ENCODE measurements at regions not wholly inside any gene's neighbourhood (a gene's known extent, or its start where the extent isn't known, plus 50 kb on each side); places are given as distances from the start of the nearest gene placed in this dataset.

- no peak for DNase-seq
Measured at GRCh38 chrX:140848800-140849199, 139.2 kb downstream of the LINC00632 start.

- DNase-seq = no peak
Measured at GRCh38 chrX:140860718-140861117, 141.7 kb upstream of the SPANXB1 start.

- no peak for DNase-seq
Measured at GRCh38 chrX:140866446-140866845, 135.9 kb upstream of the SPANXB1 start.

DNA sequence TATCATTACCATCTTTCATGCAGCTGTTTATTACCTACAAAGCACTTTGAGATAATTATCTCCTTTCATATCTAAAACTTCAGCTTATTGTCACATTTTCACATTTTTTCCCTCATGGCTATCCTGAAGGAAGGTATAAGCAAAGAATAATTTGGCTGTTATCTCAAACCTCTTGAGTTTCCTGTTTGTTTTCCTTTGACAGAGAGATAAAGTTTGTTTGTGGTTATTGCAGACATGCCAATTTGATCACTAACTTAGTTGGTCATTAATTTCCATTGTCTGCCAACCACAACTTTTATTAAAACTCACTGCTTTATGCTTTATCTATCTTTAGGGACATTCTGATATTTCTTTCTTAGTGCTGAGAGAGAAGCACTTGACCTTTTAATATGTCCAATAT lies 89.8 kb upstream of the SPANXB1 start:
- DNase-seq = no peak

GRCh38 chrX:140913802-140914501 lies 88.4 kb upstream of the SPANXB1 start:
- DNase-seq = no peak

- no peak for DNase-seq
Measured at GRCh38 chrX:140916872-140917271, 85.5 kb upstream of the SPANXB1 start.

- DNase-seq = no peak
Measured at GRCh38 chrX:140917354-140918115, 84.9 kb upstream of the SPANXB1 start.

- peak; percentile 30 for DNase-seq
Measured at GRCh38 chrX:140918398-140919038, 83.9 kb upstream of the SPANXB1 start.

DNA sequence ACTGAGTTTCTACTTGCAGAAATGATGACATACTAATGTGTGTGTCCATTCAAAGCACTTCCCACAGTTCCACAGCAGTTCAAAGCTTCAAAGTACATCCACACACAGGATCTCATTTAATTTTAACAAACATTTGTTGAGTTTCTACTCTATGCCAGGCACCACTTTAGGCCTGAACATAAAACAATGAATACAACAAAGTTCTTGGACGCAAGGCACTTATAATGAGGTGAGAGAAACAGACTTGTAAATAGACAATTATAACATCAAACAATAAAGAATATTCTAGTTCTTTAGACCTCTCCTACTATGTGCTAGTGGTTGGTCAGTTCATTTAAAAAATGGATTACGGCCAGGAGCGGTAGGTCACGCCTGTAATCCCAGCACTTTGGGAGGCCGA lies 82.0 kb upstream of the SPANXB1 start:
- DNase-seq = no peak

DNA sequence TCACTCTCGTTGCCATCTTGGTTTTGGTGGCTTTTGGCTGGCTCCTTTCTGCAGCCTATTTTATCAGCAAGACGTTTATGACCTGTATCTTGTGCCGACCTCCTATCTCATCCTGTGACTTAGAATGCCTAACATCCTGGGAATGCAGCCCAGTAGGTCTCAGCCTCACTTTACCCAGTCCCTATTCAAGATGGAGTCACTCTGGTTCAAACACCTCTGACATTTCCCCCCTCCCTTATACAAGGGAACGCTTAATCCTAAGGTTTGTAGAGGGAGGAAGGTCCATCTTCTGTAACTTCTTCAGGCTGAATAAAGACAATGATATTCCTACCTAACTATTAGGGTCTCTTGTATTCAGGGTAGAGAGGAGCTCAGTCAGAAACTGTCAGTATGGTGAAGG lies 79.3 kb upstream of the SPANXB1 start:
- no peak for DNase-seq

GRCh38 chrX:140928739-140929138 lies 73.7 kb upstream of the SPANXB1 start:
- DNase-seq = no peak

GRCh38 chrX:140933016-140933415 lies 69.4 kb upstream of the SPANXB1 start:
- DNase-seq = no peak

GRCh38 chrX:140933874-140934655 lies 68.3 kb upstream of the SPANXB1 start:
- DNase-seq = no peak

DNA sequence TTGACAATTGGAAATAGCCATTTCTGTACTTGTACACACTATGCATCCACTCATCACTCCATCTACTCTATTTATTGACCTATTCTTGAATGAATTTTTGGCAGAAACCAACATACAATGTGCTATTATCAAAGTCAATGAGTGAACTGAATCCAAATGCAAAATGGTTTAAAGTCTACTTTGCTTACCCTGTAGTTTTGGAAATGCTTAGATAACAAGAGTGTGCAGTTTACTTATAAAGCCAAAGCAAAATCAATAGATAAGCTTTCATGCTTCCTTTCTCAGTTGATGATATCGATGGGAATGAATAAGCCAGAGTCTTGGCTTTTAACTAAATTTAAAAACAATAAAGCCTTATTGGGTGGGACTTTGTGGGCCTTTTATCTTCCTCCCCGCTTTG lies 58.9 kb upstream of the SPANXB1 start:
- no peak for DNase-seq

DNA sequence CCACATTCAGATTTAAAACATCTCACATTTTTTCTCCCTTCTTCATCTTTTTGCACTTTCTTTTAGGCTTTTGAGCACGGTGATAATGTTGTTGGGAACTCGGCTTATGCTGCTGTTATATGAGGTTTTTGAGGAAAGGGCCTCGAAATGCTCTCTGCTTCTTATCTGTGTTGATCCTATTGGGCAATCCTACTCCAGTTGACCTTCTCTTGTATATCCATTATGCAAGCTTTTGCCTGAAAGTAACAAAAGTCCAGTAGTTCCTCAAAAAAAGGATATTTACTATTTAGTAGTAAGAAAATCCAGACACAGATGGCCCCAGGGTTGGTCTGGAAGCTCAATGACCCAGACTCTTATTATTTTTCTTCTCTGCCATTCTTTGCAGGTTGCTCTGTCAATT lies 57.7 kb upstream of the SPANXB1 start:
- no peak for DNase-seq

DNA sequence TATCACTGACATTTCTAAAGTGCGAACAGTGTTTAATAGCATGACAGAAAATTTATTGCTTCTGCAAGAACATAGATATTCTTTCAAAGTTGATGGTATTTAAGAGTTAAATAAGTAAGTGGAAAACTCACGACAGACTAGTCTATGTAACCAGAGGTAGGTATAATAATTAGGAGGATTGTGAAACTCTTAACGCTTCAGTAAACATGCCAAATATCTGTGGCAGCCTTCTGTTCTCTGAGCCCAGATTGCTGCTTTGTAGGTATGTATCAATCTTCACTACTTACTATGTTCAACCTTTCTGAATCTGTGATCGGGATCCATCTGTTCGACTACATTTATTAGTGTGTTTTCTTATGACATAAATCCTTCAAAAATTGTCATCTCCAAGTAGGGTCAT lies 53.6 kb upstream of the SPANXB1 start:
- no peak for DNase-seq

DNA sequence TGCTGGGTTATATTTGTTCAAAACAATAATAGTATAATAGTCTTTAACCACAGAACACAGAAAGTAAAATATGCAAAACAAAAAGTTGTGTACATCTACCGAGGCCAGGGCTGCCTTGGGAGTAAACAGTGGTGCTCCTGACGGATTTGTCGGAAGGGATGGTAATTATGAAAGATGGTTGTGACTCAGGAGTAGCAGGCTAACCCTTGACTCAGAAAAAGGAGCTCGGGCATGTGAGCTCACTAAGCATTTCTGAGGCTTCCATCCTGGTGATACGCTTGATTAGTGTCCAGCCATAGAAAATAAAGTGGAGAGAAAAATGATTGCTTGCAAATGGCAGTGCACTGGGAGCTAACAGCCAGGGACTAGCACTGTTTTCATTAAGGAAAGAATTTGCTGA lies 53.2 kb upstream of the SPANXB1 start:
- DNase-seq = no peak

Data from NCI-H69 (cell line).